ENCODE measurements at regions not wholly inside any gene's neighbourhood (a gene's known extent, or its start where the extent isn't known, plus 50 kb on each side); places are given as distances from the start of the nearest gene placed in this dataset.
A peak's percentile ranks its signal among the peaks of the same experiment; 100 is the strongest.

GRCh38 chr16:13833515-13833914 is 86.4 kb upstream of the ERCC4 start:
- TF ChIP-seq CTCF (IDR thresholded peaks at IDR 0.05): no peak

GRCh38 chr16:13835387-13835786 is 84.6 kb upstream of the ERCC4 start:
- no peaks in the 10 kb centered on the region for H3K27me3 ChIP-seq
- intact Hi-C loops (cut with DNase I): no loop called here
- H3K4me3 ChIP-seq: peak overlapping the region in 1 of 2 donors; percentile 25
- H3K27ac ChIP-seq: peak overlapping the region in 1 of 2 donors; percentile 58
- no peaks in the 10 kb centered on the region for H3K9me3 ChIP-seq
- no peak for DNase-seq (ENCODE audit: low spot score in 2 of 2)
- TF ChIP-seq CTCF (IDR thresholded peaks at IDR 0.05): no peak
- H3K4me1 ChIP-seq: no peaks in the 10 kb centered on the region
- no peaks in the 10 kb centered on the region for H3K36me3 ChIP-seq

More at GRCh38 chr16:13833515-13833914, 86.4 kb upstream of the ERCC4 start:
- Histone ChIP-seq H3K9me3 (no peaks in the 10 kb centered on the region), H3K4me1 (no peaks in the 10 kb centered on the region), H3K36me3 (no peaks in the 10 kb centered on the region), H3K27ac (no peak overlapping the region), H3K4me3 (no peak overlapping the region), H3K27me3 (no peaks in the 10 kb centered on the region)
- intact Hi-C loops (cut with DNase I): no loop called here
- DNase-seq (ENCODE audit: low spot score in 2 of 2): no peak

- H3K27ac ChIP-seq: no peak overlapping the region
- TF ChIP-seq CTCF (IDR thresholded peaks at IDR 0.05): no peak
- DNase-seq (ENCODE audit: low spot score in 2 of 2): no peak
- H3K4me1 ChIP-seq: no peaks in the 10 kb centered on the region
- no peaks in the 10 kb centered on the region for H3K27me3 ChIP-seq
- intact Hi-C loops (cut with DNase I): no loop called here
- H3K4me3 ChIP-seq: peak overlapping the region in 1 of 2 donors; percentile 25
- H3K36me3 ChIP-seq: no peaks in the 10 kb centered on the region
- H3K9me3 ChIP-seq: no peaks in the 10 kb centered on the region
Observed at GRCh38 chr16:13835935-13836730, 83.8 kb upstream of the ERCC4 start.

GRCh38 chr16:13838401-13839190 is 81.4 kb upstream of the ERCC4 start:
- Histone ChIP-seq H3K4me3 (no peak overlapping the region), H3K36me3 (no peaks in the 10 kb centered on the region), H3K27ac (no peak overlapping the region), H3K27me3 (no peaks in the 10 kb centered on the region), H3K4me1 (no peaks in the 10 kb centered on the region), H3K9me3 (no peaks in the 10 kb centered on the region)
- DNase-seq (ENCODE audit: low spot score in 2 of 2): no peak
- intact Hi-C loops (cut with DNase I): no loop called here
- no peak for TF ChIP-seq CTCF (IDR thresholded peaks at IDR 0.05)

GRCh38 chr16:13839577-13839976 is 80.4 kb upstream of the ERCC4 start:
- Histone ChIP-seq H3K9me3 (no peaks in the 10 kb centered on the region), H3K4me3 (no peak overlapping the region), H3K27me3 (no peaks in the 10 kb centered on the region), H3K4me1 (no peaks in the 10 kb centered on the region), H3K36me3 (no peaks in the 10 kb centered on the region), H3K27ac (no peak overlapping the region)
- intact Hi-C loops (cut with DNase I): no loop called here
- no peak for DNase-seq (ENCODE audit: low spot score in 2 of 2)
- TF ChIP-seq CTCF (IDR thresholded peaks at IDR 0.05): no peak

Data from ascending aorta (tissue), 2 donors.